Gastroesophageal sphincter (tissue), 4 donors: ENCODE measurements at regions not wholly inside any gene's neighbourhood (a gene's known extent, or its start where the extent isn't known, plus 50 kb on each side); places are given as distances from the start of the nearest gene placed in this dataset.
A peak's percentile ranks its signal among the peaks of the same experiment; 100 is the strongest.

ENCODE experiments used
- ATAC-seq: fragments of 150-250 bp; one replicate; pipeline ENCODE4 v1.9.1; 2016; ENCODE audit warnings: mild to moderate bottlenecking, moderate library complexity
- H3K27ac ChIP-seq, 4 donors: fragments of 200-600 bp; sonication (generic) in 3 of 4; 1 replicate in 3 of 4; 2 replicates in 1 of 4; pipeline ENCODE4 v1.5.1; 2016 to 2019
- H3K27me3 ChIP-seq: fragments of 200-600 bp; sonication (generic); one replicate; pipeline ENCODE4 v1.5.1; 2019
- H3K36me3 ChIP-seq, 2 donors: fragments of 200-600 bp; sonication (generic); one replicate each; pipeline ENCODE4 v1.5.1; 2019; ENCODE audit warnings: control low read depth in 1 of 2
- H3K4me1 ChIP-seq, 3 donors: fragments of 200-600 bp; sonication (generic); 1 replicate in 2 of 3; 2 replicates in 1 of 3; pipeline ENCODE4 v1.5.1; 2016 to 2019; ENCODE audit warnings: control low read depth in 2 of 3
- H3K4me3 ChIP-seq, 2 donors: fragments of 200-600 bp; sonication (generic); one replicate each; pipeline ENCODE4 v1.5.1; 2019; ENCODE audit warnings: mild to moderate bottlenecking in 1 of 2, moderate library complexity in 1 of 2
- H3K9me3 ChIP-seq, 3 donors: fragments of 200-600 bp; sonication (generic); one replicate each; pipeline ENCODE4 v1.5.1; 2017 to 2019; ENCODE audit warnings: control low read depth in 2 of 3
- CTCF ChIP-seq, 4 experiments: fragments of 200-600 bp in 2 of 4; fragments of 450-650 bp in 2 of 4; sonication (generic) in 1 of 4; IDR thresholded peaks; one replicate each; pipeline ENCODE4 v1.5.1; 2017 to 2019; ENCODE audit warnings: antibody characterized with exemption in 4 of 4, mild to moderate bottlenecking in 2 of 4, moderate library complexity in 2 of 4
- EP300 ChIP-seq: sonication (generic); formaldehyde crosslinking; IDR thresholded peaks from one replicate; pipeline ENCODE4 v1.6.1; 2017; ENCODE audit warnings: antibody characterized with exemption, mild to moderate bottlenecking
- POLR2A ChIP-seq, 2 donors: fragments of 450-650 bp; IDR thresholded peaks; one replicate each; pipeline ENCODE4 v1.6.1; 2017; ENCODE audit warnings: antibody characterized with exemption in 2 of 2, mild to moderate bottlenecking in 2 of 2, moderate library complexity in 1 of 2
- POLR2AphosphoS5 ChIP-seq: sonication (generic); formaldehyde crosslinking; IDR thresholded peaks from one replicate; pipeline ENCODE4 v1.6.1; 2017; ENCODE audit warnings: antibody characterized with exemption
- WGBS, 2 donors: methylation state at CpG; one replicate each; pipeline ENCODE4 v1.1.5; 2018; ENCODE audit warnings: low coverage in 1 of 2; 5-methylcytosine and 5-hydroxymethylcytosine counted together

- WGBS, 2 donors: 76 to 85% methylated on average over 3 of the region's 3 CpGs
- Histone ChIP-seq H3K27ac (no peak overlapping the region), H3K36me3 (no peaks in the 10 kb centered on the region), H3K4me1 (peaks cover 0 to 15% (median 8%) of the 10 kb centered on the region in 3 donors), H3K9me3 (no peaks in the 10 kb centered on the region), H3K4me3 (no peak overlapping the region), H3K27me3 (no peaks in the 10 kb centered on the region)
- no peak for ATAC-seq
- no peak for TF ChIP-seq POLR2A (IDR thresholded peaks at IDR 0.05)
- TF ChIP-seq POLR2AphosphoS5: no peak
- TF ChIP-seq CTCF (IDR thresholded peaks at IDR 0.05): no peak
- TF ChIP-seq EP300: no peak
Observed at GRCh38 chr16:66152823-66153393, 213.6 kb upstream of the CDH5 start.

GRCh38 chr16:66152181-66152580, 214.3 kb upstream of the CDH5 start:
- H3K36me3 ChIP-seq: no peaks in the 10 kb centered on the region
- H3K27me3 ChIP-seq: no peaks in the 10 kb centered on the region
- 73% methylated on average over 1 of the region's 2 CpGs; no CpG with 5 or more reads in 1 of the 2 donors for WGBS, 2 donors
- no peak for ATAC-seq
- no peaks in the 10 kb centered on the region for H3K9me3 ChIP-seq
- H3K27ac ChIP-seq: no peak overlapping the region
- H3K4me1 ChIP-seq: peaks cover 0 to 15% (median 8%) of the 10 kb centered on the region in 3 donors
- H3K4me3 ChIP-seq: no peak overlapping the region
- no peak for TF ChIP-seq CTCF (IDR thresholded peaks at IDR 0.05)
- TF ChIP-seq EP300: no peak
- no peak for TF ChIP-seq POLR2AphosphoS5
- TF ChIP-seq POLR2A (IDR thresholded peaks at IDR 0.05): no peak

GRCh38 chr16:66150698-66151482, 215.6 kb upstream of the CDH5 start:
- ATAC-seq: peak; percentile 84
- no peaks in the 10 kb centered on the region for H3K27me3 ChIP-seq

GRCh38 chr16:66147291-66147690, 219.2 kb upstream of the CDH5 start:
- no peak overlapping the region for H3K4me3 ChIP-seq
- H3K9me3 ChIP-seq: no peaks in the 10 kb centered on the region
- 95% methylated on average over 4 of the region's 6 CpGs; no CpG with 5 or more reads in 1 of the 2 donors for WGBS, 2 donors
- H3K27me3 ChIP-seq: no peaks in the 10 kb centered on the region
- H3K27ac ChIP-seq: no peak overlapping the region
- H3K36me3 ChIP-seq: no peaks in the 10 kb centered on the region
- no peak for ATAC-seq
- H3K4me1 ChIP-seq: peaks cover 0 to 15% (median 8%) of the 10 kb centered on the region in 3 donors
- TF ChIP-seq POLR2AphosphoS5 (no peak), POLR2A (IDR thresholded peaks at IDR 0.05) (no peak), EP300 (no peak), CTCF (IDR thresholded peaks at IDR 0.05) (no peak)

More at GRCh38 chr16:66150698-66151482, 215.6 kb upstream of the CDH5 start:
- WGBS, 2 donors: 78 to 85% methylated on average over 4 to 7 of the region's 7 CpGs
- no peak overlapping the region for H3K4me3 ChIP-seq
- no peaks in the 10 kb centered on the region for H3K36me3 ChIP-seq
- H3K27ac ChIP-seq: peak overlapping the region in 3 of 4 donors; percentile 11 to 62 (median 39)
- H3K9me3 ChIP-seq: no peaks in the 10 kb centered on the region
- no peak for TF ChIP-seq CTCF (IDR thresholded peaks at IDR 0.05)
- no peak for TF ChIP-seq EP300
- no peak for TF ChIP-seq POLR2A (IDR thresholded peaks at IDR 0.05)
- no peak for TF ChIP-seq POLR2AphosphoS5
- H3K4me1 ChIP-seq: peaks cover 0 to 15% (median 8%) of the 10 kb centered on the region in 3 donors
